ENCODE measurements at regions not wholly inside any gene's neighbourhood (a gene's known extent, or its start where the extent isn't known, plus 50 kb on each side); places are given as distances from the start of the nearest gene placed in this dataset.

GRCh38 chr3:193778676-193779075 lies 185.7 kb downstream of the OPA1 start:
- TF ChIP-seq TAF1 (IDR thresholded peaks at IDR 0.05; ENCODE audit: borderline replicate concordance, low read depth, low read length) (no peak), POLR2AphosphoS5 (IDR thresholded peaks at IDR 0.05; ENCODE audit: low read depth, low read length) (no peak)

Measured in GM12892 (cell line).